GM21526 (cell line): ENCODE measurements at regions not wholly inside any gene's neighbourhood (a gene's known extent, or its start where the extent isn't known, plus 50 kb on each side); places are given as distances from the start of the nearest gene placed in this dataset.

Experiments used
- ATAC-seq: cut with Tn5 transposase; IDR thresholded peaks from one replicate; pipeline ENCODE4 v1.9.1; 2021; ENCODE audit warnings: moderate library complexity; ENCODE audit not compliant: unreplicated experiment, low FRiP score

DNA sequence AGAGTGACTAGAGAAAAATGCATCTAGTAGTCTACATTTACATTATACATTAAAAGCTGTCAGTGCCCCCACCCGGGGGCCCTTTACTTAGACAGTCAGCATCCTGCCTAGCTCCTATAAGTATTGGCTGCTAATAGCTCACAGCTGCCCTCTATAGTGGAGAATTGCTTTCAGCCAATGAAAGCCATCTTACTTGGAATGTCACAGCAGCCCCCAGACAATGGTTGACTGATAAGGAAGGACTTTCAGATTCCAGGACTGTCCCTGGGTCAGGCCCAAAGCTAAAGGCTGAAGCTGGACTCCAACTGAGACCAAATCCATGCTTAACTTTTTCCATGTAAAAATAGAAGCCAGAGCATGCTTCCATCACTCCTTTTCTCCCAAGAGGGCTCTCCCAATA lies 196.9 kb downstream of the ANKRD50 start:
- no peak for ATAC-seq

DNA sequence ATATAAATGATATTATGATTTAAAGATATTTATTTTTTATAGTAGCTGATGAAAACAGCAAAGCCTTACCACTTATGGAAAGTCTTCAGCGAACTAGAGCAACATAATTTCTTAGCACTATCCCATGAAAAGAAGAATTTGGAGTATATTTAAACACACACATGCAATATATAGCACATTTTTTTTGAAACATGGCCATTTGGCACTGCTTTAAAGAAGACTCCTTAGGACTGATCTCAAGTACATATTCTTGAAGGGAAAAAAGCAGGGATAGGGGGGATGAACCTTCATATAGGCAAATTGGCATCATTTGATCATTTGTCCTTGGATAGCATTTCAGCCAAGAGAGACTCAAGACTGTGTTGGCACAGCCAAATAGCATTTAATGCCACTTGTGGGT lies 193.3 kb downstream of the ANKRD50 start:
- no peak for ATAC-seq

DNA sequence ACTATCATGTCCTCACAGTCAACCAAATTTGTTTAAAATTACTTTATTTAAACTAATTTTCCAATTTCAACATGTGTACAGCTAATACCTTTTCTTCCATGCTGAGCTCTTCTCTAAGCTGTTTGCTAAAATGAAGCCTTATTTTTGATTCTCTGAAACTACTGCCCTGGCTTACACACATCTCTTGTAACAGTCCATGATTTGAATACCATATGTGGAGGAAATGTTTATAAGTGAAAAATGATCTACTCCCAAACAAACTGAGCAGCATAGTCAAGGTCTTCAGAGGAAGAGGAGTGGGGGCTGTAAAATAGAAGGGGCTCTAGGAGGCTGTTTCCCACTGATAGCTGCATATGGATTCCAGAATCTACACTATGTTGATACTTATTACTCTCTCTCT lies 188.7 kb downstream of the ANKRD50 start:
- no peak for ATAC-seq

DNA sequence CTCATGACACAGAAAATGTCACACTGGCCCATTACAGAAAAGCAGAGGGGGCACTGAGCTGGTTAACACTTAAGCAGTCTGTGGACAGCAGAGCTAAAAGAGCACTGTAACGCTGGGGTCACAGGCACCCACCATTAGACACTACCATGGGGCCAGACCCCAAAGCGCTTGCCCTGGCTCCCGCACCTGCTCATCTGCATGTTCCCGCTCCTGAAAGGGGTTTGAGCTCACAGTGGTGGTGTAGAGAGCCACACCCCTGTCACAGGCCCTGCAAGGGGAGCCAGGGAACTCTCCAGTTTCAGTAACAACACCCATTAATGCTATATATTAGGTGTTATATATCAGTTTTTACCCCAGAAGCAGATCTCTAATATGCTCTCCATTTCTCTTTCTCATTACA lies 187.0 kb downstream of the ANKRD50 start:
- no peak for ATAC-seq

DNA sequence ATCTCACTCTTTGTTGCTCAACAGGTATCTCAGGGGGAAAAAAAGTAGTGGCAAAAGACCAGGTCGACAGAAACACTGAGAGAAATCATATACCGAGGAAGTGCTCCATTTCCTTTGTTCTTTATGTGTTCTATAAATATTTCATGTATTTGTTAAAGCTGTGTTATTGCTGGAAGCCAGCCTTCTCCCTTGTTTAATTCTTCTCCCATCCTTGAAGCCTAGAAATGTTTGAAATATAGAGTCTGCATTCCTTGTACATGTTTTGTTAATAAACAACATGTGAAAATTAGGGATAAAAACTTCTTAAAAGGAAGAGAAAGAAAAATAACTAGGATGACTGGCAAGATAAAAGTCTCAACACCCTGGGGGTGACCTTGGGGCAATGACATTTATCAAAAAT lies 186.2 kb downstream of the ANKRD50 start:
- ATAC-seq = no peak

DNA sequence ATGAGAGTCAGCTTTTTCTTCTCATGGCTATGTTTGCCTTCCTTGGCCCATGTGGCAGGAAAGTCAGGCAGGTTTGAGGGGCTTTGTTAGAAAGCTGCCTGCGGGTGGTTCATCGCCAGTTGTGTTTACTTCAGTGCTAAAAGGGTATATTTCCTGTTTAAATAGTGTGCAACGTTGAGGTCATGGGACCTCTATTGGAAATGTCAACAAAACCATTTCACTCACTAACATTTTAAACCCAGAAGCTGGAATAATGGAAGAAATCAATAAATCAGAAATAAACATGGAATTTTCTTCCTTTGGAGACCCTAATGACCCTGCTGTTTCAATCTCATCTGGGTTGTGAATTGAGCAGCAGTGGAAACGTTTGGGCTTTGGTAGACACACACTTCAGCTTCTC lies 185.8 kb downstream of the ANKRD50 start:
- no peak for ATAC-seq

DNA sequence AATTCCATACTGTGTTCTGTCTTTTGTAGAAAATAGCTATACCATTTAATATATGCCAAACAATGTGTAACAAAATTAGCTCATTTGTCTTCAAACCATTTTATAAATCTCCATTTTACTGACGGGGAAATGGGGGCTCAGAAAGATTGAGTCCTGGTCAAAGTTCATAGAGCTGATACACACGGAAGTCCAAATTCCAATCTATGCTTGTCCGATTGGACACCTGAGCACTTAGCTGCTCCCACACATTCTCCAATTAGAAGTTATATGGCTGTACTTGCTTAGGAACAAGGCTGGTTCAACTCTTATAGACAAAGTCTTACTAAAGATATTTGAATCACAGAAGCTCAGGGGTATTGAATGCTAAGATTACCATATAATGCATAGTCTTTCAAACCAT lies 185.2 kb downstream of the ANKRD50 start:
- ATAC-seq = no peak

DNA sequence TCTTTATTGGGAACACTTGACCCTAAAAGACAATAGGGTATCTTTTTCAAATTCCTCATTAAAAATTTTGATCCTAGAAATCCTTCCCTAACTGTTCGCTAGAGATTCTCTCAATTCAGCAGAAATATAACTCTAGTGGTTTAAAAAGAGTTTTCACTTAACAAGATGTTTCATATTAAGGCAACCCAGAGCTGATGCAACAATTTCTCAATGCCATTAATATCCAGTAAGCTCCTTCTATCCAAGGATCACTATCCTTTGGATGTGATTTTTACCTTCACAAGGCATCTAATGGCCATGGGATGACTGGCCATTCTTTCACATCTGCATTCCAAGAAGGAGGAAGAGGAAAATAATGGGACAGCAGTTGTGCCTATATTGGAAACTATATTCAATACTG lies 183.4 kb downstream of the ANKRD50 start:
- ATAC-seq = no peak

DNA sequence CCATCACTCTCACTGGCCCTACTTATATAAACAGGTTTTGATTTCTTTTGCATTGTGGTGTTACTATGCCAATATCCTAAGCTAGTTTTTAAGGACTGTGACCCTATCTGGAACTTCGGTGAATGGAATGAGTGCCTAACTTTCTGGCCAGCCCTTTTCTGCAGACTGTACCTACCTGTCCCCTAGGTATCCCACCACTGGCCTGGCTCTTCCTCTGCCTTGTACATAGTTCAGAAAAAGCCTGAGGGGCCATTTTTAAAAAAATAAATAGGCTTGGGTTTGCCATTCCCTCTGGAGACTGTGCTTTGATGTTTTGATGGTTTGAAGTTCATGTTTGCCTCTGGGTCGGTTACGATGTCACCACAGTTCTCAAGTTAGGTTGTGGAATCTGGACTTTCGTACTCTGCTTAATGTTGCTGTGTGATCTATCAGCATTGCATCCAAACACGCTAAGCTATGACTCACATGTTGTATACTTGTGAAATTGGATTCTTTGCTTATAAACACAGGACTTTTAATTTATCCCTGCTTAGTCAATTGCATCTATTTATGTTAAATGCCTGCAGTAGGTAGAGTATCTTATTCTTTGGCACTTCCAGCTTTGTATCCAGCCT lies 182.0 kb downstream of the ANKRD50 start:
- ATAC-seq = no peak

DNA sequence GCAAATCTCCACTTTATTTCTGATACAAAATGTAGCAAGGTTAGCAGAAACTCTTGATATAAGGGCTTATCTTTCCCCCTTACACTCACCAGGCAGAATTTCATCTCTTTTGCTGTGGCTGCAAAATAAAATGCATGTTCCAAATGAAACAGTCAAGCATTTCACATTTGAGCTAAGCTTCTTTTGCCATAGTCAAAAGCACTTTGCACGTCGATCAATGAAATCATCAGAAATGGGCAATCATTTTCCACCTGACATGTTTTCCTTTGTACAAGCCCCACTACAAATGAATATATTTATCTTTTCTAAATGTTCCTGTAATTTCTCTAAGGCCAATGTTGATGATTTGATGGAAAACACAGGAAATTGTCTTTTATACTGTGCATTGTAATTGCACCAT lies 178.4 kb downstream of the ANKRD50 start:
- ATAC-seq = no peak

DNA sequence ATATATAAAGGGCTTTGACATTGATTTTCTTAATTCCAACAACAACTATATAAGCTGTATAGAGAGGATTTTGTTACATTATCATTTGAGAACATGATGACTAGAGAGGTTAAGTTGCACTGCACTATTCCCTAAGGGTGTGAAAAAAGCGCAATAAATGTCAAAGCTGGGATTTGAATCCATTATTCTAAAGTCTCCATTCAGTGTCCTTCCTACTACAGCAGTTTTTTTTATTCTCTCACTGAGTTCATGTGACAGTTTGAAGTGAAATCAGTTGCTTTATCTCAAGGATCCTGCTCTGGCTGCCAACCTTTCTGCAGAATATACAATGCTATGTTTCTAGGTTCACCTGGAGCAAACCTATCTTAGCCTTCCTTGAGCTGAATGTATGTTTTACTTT lies 177.5 kb downstream of the ANKRD50 start:
- ATAC-seq = no peak

DNA sequence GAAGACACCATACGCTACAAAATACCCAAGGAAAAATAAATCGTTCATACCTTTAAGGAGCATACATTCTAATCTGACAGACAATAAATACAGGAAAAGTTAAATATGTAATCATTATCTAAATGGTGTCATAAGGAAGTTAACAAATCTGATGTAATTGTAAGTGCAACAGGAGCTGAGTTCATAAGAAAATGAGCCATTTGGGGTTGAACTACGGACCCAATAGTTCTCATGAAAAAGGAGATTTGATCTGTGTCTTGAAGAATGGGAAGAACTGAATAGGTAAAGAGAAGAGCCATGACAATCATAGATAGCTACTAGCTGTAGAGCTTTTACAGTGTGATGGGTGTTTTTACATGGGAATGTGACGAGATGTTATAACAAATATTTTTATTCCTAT lies 175.6 kb downstream of the ANKRD50 start:
- ATAC-seq = no peak

DNA sequence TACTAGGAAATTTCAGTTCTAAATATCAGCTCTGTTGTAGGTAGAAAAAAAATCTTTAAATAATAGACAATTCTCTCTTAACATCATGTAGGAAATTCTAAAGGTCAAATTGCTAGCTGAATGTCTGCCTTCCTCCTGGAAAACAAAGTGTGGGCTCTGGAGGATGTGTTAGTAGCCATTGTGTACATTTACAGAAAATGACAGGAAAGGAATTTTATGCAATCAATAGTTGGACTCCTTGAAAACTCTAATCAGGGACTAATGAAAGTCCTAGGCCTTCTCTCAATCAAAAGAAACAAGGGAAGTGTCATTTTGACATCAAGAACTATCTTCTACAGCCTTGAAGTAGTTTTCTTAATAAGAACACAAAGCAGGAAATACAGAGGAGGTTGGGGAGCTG lies 174.6 kb downstream of the ANKRD50 start:
- ATAC-seq = no peak

DNA sequence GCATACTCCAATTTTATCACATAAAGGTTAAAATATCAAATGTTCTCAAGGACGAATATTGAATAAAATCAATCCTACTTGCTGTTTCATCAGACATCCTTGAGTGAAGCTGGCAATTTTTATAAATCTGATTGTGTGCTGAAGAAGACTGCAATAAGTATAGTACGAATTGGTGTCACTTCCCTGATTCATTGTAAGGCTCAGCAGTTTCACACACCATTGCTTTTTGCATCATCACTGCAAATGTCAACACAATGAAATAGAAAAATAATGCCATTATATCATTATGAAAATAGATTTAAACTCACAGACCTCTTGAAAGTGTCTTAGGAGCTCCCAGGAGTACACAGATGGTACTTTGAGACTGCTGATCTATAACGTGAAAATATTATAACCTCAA lies 172.5 kb downstream of the ANKRD50 start:
- no peak for ATAC-seq

DNA sequence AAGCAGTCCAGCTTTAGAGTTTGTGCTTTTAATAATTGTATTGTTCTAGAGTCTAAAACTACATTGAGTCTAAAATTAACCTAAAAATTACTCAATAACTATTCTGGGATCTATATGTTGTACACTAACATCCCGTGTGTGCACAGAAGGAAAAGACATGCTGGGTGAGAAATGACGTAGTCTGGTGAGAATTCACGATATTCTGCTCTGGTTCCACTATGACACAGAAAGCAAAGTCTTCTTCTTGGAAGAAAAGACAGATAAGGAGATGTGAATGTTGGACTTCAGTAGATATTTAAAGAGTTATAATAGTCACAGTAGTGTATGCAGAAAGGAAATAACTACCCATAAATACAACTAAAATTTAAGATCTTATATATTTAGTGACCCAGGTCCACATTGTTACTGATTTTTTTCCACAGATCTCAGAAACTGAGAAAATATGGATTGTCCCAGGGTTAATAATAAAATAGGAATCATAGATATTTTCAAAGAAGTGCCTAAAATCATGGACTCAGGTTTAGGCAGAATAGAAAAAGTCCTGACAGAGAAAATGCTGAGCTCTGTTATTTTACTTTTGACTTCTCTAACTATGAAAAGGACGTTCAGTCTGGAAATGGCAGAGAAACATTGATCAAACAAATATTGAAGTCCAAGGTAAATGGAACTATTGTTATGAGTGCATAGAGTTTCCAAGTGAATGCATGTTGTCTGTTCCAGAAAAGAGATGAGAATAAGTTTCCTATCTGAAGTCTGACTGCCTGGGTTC lies 170.7 kb downstream of the ANKRD50 start:
- no peak for ATAC-seq

DNA sequence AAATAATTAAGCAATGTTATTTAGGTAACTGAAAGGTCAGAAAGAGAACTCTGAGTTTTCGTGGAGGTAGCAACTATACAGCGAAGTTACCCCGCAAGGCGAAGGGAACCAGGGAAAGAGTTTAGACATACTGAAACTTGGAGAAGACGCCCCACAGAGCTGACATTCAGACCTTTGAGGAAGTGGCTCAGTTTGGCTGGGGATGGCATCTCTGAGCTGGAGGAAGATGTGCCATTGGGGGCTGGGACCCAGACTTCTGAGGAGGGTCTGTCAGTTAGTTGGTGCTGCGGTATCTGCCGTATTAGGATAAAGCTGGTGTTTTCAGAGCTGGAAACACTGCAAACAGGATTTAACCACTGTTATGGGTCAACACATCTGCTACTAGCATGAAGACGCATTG lies 156.6 kb downstream of the ANKRD50 start:
- no peak for ATAC-seq

DNA sequence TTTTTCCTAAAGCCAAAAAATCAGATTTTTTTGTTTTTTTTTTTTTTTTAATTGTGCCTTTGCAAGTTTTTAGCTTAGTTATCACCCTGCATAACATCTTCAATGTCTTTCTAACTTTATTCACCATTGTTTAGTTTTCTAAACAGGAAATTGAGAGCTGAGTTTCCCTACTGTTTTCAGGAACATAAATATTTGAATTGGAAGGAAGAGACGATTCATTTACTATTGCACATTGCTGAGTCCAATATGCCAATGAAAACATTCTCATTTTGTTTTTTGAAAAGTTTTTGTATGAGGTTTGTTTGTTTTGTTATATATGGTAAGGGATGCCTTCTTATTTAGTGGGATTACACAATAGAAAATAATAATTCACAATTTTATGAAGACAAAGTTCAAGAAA lies 148.4 kb downstream of the ANKRD50 start:
- no peak for ATAC-seq

DNA sequence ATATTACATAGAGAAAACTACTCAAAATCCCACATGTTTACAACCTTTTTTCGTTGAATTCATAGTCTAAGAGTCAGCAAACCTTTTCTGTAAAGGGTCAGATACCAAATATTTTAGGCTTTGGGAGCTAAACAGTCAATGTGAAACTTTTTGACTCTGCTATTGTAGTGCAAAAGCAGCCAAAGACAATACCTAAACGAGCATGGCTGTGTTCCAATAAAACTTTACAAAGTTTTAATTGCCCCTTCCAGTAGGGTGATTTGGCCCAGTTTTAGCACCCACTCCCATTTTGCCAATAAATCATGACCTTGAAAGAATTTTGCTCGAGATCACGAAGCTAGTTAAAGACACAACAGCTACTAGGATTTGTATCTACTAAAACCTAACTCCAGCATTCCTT lies 147.2 kb downstream of the ANKRD50 start:
- no peak for ATAC-seq

DNA sequence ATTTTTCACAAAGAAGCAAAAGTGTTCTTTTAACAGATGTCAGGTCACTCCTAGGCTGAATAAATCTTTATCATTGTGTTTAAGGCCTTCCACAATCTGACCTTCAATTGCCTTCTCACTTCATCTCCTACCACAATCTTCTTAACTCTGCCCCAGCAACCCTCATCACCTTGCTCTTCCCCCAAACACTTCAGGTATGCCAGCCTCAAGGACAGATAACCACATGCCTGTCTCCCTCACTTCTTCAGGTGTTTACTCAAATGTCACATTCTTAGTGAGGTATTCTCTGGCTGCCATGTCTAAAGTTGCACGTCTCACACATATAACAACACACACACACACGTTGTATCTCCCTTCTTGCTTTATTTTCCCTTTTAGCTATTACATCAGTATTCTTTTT lies 146.5 kb downstream of the ANKRD50 start:
- ATAC-seq = no peak

DNA sequence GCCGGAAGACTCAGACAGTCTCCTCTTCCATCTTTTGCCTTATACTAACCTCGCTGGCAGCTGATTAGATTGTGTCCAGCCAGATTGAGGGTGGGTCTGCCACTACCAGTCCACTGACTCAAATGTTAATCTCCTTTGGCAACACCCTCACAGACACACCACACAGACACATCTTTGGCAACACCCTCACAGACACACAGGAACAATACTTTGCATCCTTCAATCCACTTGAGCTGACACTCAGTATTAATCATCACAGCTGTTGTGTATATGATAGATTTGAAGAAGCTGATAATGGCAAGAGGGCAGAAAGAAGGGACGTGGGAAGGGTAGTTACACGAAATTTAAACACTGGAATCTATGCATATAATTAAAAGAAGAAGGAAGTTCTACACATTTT lies 139.5 kb downstream of the ANKRD50 start:
- no peak for ATAC-seq

DNA sequence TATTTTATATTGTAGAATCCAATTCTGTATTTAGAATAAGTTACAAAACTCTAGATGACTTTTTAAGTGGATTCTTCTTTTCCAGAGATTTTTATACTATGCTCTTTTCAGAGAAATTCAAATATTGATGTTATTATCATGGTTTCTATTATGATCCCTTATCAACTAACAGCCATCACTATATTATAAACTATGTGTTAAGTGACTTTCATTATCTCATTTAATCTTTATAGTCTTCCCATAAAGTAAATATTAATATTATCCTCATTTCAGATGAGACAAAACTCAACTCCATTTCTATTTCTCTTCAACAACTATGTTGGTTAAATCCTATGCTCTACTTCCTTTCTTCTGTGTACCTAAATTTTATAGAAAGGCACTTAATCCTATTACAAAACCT lies 132.6 kb downstream of the ANKRD50 start:
- no peak for ATAC-seq

DNA sequence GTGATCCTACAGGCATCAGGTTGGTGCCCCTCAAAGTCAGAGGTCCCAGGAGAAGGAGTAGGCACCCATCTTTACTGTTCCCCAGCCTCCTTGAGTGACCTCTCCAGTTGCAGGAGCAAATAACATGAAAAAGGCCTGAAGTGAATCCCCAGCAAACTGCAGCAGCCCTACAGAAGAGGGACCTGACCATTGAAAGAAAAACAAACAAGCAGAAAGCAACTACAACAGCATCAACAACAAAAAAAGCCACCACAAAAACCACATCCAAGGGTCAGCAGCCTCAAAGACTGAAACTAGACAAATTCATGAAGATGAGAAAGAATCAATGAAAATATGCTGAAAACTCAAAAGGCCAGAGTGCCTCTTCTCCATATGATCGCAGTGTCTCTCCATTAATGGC lies 128.7 kb downstream of the ANKRD50 start:
- ATAC-seq = no peak

DNA sequence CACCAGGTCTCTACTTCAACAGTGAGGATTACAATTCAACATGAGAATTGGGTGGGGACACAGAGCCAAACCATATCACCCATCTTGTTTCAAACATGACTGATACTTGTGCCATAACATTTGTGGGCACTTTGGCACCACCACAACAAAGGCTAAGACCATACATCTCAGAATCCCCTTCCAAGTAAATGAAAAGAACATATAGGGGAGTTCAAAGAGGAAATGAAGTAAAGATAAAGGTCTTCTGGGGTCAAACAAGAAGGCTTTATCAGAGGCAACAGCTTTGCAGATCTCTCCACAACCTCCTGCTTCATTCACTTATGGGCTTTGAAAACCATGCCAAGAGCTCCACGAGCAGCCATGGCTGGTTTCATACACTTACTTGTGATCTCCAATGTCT lies 122.7 kb downstream of the ANKRD50 start:
- no peak for ATAC-seq
